RWPE1 (cell line): ENCODE measurements at regions not wholly inside any gene's neighbourhood (a gene's known extent, or its start where the extent isn't known, plus 50 kb on each side); places are given as distances from the start of the nearest gene placed in this dataset.
"Not testable (repeated sequence)": the region's sequence is repeated elsewhere in the genome, so short reads cannot be mapped to it uniquely, and the experiment has no call there.

Experiments
- CTCF ChIA-PET: fragments of 350-600 bp; sonication (Branson Sonifier 250); formaldehyde crosslinking; extraction: SDS; loops from one replicate; lab custom pipeline; 2021; lab: Yijun Ruan, JAX
- POLR2A ChIA-PET: fragments of 400-600 bp; formaldehyde crosslinking; extraction: SDS; loops from one replicate; lab custom pipeline; 2020; ENCODE audit warnings: antibody characterized with exemption; ENCODE audit not compliant: low non-redundant PET; lab: Yijun Ruan, JAX
- DNase-seq: peaks from one replicate; pipeline ENCODE4 v3.0.0; 2012; ENCODE audit warnings: low spot score
- H3K27ac ChIP-seq: fragments of 450-650 bp; 2 replicates; pipeline ENCODE4 v1.5.1; 2017
- TF ChIP-seq, protein P1 (sequence below): fragments of 450-650 bp; conservative IDR thresholded peaks from 2 replicates; pipeline ENCODE4 v1.5.1; 2017; ENCODE audit warnings: low read depth, mild to moderate bottlenecking

DNA sequence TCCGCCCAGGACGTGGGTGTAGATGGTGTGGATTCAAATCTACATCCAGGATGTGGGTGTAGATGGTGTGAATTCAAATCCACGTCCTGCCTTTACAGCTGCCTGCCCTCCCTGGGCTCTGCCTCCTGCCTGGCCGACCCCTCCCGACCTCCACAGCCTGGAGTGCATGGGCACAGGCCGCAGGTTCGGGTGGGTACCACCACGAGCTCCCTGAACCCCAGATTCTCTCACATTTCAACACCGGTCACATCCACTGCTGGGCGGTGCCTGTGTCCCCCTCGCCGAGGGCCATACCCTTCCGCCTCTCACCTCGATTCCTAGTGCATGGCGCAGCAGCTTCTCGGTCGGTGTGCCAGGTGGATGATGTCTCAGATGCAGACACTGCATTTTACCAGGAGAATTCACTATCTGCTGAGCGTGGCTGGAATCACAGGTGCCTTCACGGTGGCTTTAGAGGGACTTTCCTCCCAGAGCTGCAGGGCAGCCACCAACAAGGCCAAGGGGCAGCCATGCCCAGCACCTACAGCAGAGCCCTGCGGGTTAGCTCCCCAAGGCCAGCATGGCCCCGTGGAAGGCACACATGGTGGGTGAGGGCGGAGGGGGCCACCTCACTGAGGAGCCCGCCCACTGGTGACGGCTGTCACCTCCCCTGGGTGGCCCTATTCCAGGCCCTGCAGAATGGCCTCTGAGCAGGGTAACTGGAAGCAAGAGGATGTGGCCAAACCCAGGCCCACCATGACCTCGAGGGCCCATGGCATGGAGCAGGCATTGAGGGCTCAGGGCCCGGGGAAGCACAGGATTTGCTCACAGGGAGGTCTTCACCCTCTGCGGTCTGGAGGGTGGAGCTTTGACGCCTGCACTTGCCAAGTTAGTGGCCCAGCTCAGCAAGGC is 638.5 kb downstream of the TBC1D22A start:
- TF ChIP-seq, protein P1, sequence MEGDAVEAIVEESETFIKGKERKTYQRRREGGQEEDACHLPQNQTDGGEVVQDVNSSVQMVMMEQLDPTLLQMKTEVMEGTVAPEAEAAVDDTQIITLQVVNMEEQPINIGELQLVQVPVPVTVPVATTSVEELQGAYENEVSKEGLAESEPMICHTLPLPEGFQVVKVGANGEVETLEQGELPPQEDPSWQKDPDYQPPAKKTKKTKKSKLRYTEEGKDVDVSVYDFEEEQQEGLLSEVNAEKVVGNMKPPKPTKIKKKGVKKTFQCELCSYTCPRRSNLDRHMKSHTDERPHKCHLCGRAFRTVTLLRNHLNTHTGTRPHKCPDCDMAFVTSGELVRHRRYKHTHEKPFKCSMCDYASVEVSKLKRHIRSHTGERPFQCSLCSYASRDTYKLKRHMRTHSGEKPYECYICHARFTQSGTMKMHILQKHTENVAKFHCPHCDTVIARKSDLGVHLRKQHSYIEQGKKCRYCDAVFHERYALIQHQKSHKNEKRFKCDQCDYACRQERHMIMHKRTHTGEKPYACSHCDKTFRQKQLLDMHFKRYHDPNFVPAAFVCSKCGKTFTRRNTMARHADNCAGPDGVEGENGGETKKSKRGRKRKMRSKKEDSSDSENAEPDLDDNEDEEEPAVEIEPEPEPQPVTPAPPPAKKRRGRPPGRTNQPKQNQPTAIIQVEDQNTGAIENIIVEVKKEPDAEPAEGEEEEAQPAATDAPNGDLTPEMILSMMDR = no peak
- CTCF ChIA-PET = no interaction called here
- DNase-seq = no peak
- POLR2A ChIA-PET = no interaction called here
- H3K27ac ChIP-seq = no peak overlapping the region

- CTCF ChIA-PET, POLR2A ChIA-PET, DNase-seq, H3K27ac ChIP-seq: not testable (repeated sequence)
Observed at GRCh38 chr22:47400131-47400530, 637.7 kb downstream of the TBC1D22A start.

DNA sequence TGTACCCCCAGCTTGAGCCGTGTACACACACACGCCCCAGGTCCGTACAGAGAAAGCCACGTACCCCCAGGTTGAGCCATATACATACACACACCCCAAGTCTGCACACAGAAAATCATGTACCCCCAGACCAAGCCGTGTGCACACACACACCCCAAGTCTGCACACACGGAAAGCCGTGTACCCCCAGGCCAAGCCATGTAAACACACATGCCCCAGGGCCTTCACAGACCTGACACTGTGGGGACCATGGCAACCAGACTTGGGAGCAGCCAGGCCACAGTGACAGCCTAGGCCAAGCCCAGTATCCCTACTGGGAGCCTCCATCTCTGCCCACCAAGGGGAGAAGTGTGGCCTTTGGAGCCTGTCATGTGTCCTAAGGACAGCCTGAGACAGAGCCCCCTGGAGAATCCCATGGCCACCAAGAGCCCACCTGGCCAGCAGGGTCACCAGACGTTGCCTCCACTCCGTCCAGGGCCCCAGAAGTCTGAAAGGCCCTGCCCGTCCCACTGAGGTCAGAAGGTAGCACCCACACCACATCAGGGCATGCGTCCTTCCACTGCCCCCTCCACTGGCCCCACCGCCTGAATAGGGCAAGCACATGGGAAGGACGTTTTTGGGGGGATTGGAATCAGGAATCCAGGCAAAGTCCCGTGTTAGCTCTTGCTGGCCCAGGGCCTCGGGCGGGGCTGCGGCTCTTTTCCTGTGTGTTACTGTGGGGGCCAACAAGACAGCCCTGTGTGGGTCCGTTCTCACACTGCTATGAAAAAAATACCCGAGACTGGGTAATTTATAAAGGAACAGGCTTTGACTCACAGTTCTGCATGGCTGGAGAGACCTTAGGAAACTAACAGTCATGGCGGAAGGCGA is 636.7 kb downstream of the TBC1D22A start:
- H3K27ac ChIP-seq = no peak overlapping the region
- ChIA-PET POLR2A (no interaction called here), CTCF (no interaction called here)

DNA sequence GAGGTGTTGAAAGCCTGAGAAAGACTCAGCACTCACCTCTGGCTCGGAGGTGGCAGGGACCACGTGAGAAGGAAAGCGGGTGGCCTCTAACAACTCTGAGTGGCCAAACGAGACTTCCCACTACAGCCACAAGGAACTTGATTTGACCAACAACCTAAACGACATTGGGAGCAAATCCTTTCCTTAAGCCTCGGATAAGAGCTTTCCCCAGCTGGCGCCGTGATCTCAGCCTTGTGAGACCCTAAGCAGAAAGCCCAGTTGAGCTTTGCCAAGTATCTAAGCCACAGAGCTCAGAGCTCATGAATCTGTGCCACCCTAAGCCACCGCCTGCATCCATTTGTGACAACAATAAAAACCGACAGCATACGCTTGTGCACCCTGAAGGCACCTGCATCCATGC is 636.0 kb downstream of the TBC1D22A start:
- no peak overlapping the region for H3K27ac ChIP-seq
- TF ChIP-seq, protein P1 = no peak
- no peak for DNase-seq
- ChIA-PET CTCF (no interaction called here), POLR2A (no interaction called here)

More for the DNA sequence above, 636.7 kb downstream of the TBC1D22A start:
- DNase-seq = no peak
- TF ChIP-seq, protein P1 = no peak

- ChIA-PET POLR2A (no interaction called here), CTCF (no interaction called here)
- no peak overlapping the region for H3K27ac ChIP-seq
- TF ChIP-seq, protein P1 = no peak
- no peak for DNase-seq
Observed at GRCh38 chr22:47397673-47398072, 635.2 kb downstream of the TBC1D22A start.

GRCh38 chr22:47396515-47396914 is 634.1 kb downstream of the TBC1D22A start:
- CTCF ChIA-PET = no interaction called here
- POLR2A ChIA-PET = no interaction called here
- DNase-seq = no peak
- TF ChIP-seq, protein P1 = no peak
- no peak overlapping the region for H3K27ac ChIP-seq
